GM23248 (cell line): ENCODE measurements at regions not wholly inside any gene's neighbourhood (a gene's known extent, or its start where the extent isn't known, plus 50 kb on each side); places are given as distances from the start of the nearest gene placed in this dataset.

Experiments
- EZH2 ChIP-seq: fragments of 200-600 bp; sonication (generic); IDR thresholded peaks from 2 replicates; pipeline ENCODE4 v1.6.1; 2018; ENCODE audit warnings: antibody characterized with exemption, mild to moderate bottlenecking; ENCODE audit not compliant: insufficient read depth, poor library complexity, severe bottlenecking
- EZH2phosphoT487 ChIP-seq: fragments of 200-600 bp; sonication (generic); IDR thresholded peaks from 2 replicates; pipeline ENCODE4 v1.6.1; 2018; ENCODE audit warnings: antibody characterized with exemption, moderate library complexity, mild to moderate bottlenecking, low read depth; ENCODE audit not compliant: insufficient read depth

GRCh38 chr2:235348329-235348728, 145.5 kb upstream of the AGAP1 start:
- TF ChIP-seq EZH2 (no peak), EZH2phosphoT487 (no peak)
